ENCODE measurements at regions not wholly inside any gene's neighbourhood (a gene's known extent, or its start where the extent isn't known, plus 50 kb on each side); places are given as distances from the start of the nearest gene placed in this dataset.
"Not testable (repeated sequence)": the region's sequence is repeated elsewhere in the genome, so short reads cannot be mapped to it uniquely, and the experiment has no call there.

DNA sequence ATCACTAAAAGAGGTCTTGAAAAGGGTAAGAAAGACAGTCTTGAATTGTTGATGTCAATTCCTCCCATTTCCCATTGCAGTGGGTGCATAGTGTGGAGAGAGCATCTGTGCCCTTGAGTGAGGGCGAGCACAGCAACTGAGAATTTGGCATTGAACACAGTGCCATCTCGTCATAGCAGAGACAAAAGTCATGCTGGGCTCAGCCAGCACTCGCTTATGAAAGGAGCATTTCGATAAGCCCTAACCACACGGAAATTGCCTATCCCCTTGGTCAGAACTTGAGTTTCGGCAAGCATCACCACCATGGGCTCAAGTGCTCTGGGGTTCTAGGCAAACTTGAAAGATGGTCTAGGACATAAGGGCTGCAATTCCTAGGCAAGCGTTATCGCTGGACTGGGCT, 712.8 kb upstream of the CDH10 start:
- Mint-ChIP-seq H3K27me3 (ENCODE audit: low read depth) (no peaks in the 10 kb centered on the region), H3K4me3 (no peak overlapping the region), H3K36me3 (ENCODE audit: insufficient read depth) (no peaks in the 10 kb centered on the region), H3K4me1 (ENCODE audit: low read depth) (no peaks in the 10 kb centered on the region), H3K9me3 (peaks cover 15% of the 10 kb centered on the region)
- no peak for ATAC-seq
- no peak for DNase-seq

DNA sequence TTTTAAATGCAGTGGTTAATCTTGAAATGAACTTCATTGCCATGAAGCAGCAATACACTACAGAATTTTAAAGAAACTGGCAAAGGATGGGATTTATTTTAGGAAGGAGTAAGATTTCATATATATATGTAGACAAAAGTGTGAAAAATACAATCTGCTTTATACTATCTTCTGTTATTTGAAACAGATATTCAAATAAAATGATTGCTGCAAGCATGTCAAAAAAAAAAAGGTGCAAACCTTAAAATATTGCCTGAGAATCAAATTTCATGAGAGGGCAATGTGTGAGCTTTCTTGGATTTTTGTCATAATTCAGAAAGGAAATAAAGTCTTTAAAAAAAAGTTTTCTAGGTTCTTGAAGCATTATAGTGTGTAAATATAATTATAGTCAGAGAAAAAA, 705.0 kb upstream of the CDH10 start:
- no peaks in the 10 kb centered on the region for H3K36me3 Mint-ChIP-seq (ENCODE audit: insufficient read depth)
- H3K4me1 Mint-ChIP-seq (ENCODE audit: low read depth), result no peaks in the 10 kb centered on the region
- no peak for DNase-seq
- H3K27me3 Mint-ChIP-seq (ENCODE audit: low read depth), result no peaks in the 10 kb centered on the region
- ATAC-seq, result no peak
- H3K4me3 Mint-ChIP-seq, result no peak overlapping the region
- peaks cover 16% of the 10 kb centered on the region for H3K9me3 Mint-ChIP-seq

DNA sequence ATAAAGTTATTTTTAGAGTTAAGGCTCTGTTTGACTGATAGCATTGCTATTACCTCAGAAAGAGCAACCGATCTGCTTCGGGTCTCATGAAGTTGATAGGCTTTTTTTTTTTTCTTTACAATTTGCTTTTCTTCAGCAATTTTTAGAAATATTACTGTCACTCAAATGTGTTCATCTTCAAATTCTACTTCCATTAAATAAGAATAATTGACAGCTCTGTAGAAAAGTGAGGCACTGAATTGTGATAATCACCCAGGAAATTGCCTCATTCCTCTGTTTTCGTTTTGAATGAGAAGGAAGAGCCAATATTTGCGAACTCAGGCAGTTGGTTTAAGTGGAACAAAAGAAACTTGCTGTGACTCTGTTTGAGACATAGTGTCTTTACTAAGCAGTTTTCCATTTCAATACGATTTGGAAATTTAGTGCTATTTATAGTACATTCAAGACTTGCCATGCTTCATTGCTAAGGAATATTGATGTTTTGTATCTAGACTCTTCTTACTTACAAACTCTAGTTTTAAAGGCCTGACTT, 700.5 kb upstream of the CDH10 start:
- H3K4me3 Mint-ChIP-seq, result no peak overlapping the region

DNA sequence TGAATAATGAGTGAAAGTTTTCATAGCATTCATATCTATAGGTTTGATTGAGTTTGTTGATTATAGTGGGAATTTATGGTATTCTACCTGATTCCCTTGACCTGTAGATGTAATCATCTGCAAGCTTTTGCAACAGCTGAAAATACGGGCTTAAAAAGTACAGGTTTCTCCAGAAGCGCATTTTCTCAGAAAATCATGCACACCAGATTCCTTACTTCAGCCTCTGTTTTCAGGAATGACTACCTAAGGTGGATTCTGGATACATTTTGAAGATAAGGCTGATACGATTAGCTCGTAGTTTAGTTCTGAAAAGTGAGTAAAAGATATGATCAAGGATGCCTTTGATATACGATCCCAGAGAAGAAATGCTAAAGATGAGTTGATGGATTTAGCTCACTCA, 694.8 kb upstream of the CDH10 start:
- no peaks in the 10 kb centered on the region for H3K27me3 Mint-ChIP-seq (ENCODE audit: low read depth)
- DNase-seq, result no peak
- peaks cover 18% of the 10 kb centered on the region for H3K9me3 Mint-ChIP-seq
- no peak overlapping the region for H3K4me3 Mint-ChIP-seq
- H3K4me1 Mint-ChIP-seq (ENCODE audit: low read depth), result no peaks in the 10 kb centered on the region
- no peaks in the 10 kb centered on the region for H3K36me3 Mint-ChIP-seq (ENCODE audit: insufficient read depth)
- ATAC-seq, result no peak

More for the DNA sequence above, 700.5 kb upstream of the CDH10 start:
- H3K9me3 Mint-ChIP-seq, result peaks cover 17% of the 10 kb centered on the region
- DNase-seq (no peak), ATAC-seq (no peak)
- H3K36me3 Mint-ChIP-seq (ENCODE audit: insufficient read depth), result no peaks in the 10 kb centered on the region
- no peaks in the 10 kb centered on the region for H3K27me3 Mint-ChIP-seq (ENCODE audit: low read depth)
- no peaks in the 10 kb centered on the region for H3K4me1 Mint-ChIP-seq (ENCODE audit: low read depth)

DNA sequence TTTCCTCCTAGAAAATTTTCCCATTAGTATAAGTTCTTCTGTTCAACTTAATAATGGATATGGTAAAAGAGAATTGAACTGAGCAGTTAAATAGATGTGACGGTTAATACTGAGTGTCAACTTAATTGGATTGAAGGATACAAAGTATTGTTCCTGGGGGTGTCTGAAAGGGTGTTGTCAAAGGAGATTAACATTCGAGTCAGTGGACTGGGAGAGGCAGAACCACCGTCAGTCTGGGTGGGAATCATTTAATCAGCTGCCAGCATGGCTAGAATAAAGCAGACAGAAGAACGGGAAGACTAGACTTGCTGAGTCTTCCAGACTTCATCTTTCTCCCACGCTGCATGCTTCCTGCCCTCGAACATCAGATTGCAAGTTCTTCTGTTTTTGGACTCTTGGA, 689.6 kb upstream of the CDH10 start:
- H3K4me1 Mint-ChIP-seq (ENCODE audit: low read depth), result no peaks in the 10 kb centered on the region
- DNase-seq (no peak), ATAC-seq (no peak)
- H3K9me3 Mint-ChIP-seq, result peaks cover 8% of the 10 kb centered on the region
- H3K36me3 Mint-ChIP-seq (ENCODE audit: insufficient read depth), result no peaks in the 10 kb centered on the region
- no peak overlapping the region for H3K4me3 Mint-ChIP-seq
- H3K27me3 Mint-ChIP-seq (ENCODE audit: low read depth), result no peaks in the 10 kb centered on the region

DNA sequence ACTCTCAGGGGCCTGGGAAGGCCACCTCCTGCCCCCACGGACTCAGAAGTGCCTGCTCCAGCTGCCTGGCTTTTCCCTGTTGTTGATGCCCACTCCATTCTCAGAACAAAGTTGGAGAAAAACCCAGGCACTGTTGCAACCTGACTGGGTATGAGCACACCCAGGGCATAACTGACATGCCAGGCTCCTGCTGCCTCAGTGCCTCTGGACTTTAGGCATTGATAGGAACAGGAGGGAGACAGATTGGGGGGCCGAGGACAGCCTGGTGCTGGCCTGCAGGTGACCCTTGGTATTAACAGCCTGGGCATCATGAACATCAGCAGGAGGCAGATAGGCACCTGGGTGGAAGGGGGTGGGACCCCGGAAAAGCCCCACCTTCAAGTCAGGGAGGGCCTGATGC, 685.9 kb upstream of the CDH10 start:
- H3K36me3 Mint-ChIP-seq (ENCODE audit: insufficient read depth), result no peaks in the 10 kb centered on the region
- H3K4me1 Mint-ChIP-seq (ENCODE audit: low read depth), result no peaks in the 10 kb centered on the region
- peaks cover 7% of the 10 kb centered on the region for H3K9me3 Mint-ChIP-seq
- ATAC-seq (peak in 1 of 2 donors; percentile 10), DNase-seq (no peak)
- no peaks in the 10 kb centered on the region for H3K27me3 Mint-ChIP-seq (ENCODE audit: low read depth)
- H3K4me3 Mint-ChIP-seq, result no peak overlapping the region

DNA sequence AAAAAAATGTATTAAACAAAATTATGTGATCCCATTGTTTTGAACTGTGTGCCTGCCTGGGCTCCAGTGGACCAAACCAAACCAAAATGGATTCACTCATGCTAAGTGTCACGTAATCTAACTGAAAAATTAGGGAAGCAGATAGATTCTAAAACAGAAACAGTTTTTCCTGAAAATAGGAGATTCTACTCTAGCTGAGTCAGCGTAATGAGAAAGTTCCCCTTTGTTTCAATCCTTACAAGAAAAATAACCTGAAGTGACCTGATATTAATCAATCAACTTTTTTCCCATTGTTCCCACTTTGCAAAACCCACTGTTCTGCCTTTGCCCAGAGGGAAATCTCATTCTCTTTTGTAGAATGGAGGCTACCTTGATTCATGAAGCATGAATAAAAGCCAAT, 682.4 kb upstream of the CDH10 start:
- DNase-seq, result no peak
- no peak for ATAC-seq
- Mint-ChIP-seq H3K36me3 (ENCODE audit: insufficient read depth) (no peaks in the 10 kb centered on the region), H3K27me3 (ENCODE audit: low read depth) (no peaks in the 10 kb centered on the region), H3K9me3 (peaks cover 11% of the 10 kb centered on the region), H3K4me1 (ENCODE audit: low read depth) (no peaks in the 10 kb centered on the region), H3K4me3 (no peak overlapping the region)

DNA sequence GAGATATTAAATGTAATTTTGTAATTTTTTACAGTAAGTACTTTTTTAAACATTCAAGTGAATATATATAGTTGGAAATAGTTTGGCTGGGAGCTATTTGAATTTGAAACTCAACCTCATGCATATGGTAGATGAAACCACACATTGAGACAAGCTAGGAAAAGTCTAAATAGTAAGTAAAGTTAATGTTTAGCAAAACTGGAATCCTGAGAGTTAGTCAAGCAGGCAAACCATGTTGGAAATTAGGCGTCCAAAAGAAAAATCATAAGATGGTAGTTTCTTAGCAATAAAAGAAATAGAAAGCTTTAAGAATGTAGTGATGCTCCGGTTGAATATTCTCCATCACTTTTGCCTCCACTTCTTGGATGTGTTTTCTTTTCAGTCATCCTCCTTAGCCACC, 657.1 kb upstream of the CDH10 start:
- Mint-ChIP-seq H3K9me3 (peaks cover 15% of the 10 kb centered on the region), H3K36me3 (ENCODE audit: insufficient read depth) (no peaks in the 10 kb centered on the region), H3K4me1 (ENCODE audit: low read depth) (no peaks in the 10 kb centered on the region), H3K27me3 (ENCODE audit: low read depth) (no peaks in the 10 kb centered on the region), H3K4me3 (no peak overlapping the region)
- ATAC-seq (no peak), DNase-seq (no peak)

DNA sequence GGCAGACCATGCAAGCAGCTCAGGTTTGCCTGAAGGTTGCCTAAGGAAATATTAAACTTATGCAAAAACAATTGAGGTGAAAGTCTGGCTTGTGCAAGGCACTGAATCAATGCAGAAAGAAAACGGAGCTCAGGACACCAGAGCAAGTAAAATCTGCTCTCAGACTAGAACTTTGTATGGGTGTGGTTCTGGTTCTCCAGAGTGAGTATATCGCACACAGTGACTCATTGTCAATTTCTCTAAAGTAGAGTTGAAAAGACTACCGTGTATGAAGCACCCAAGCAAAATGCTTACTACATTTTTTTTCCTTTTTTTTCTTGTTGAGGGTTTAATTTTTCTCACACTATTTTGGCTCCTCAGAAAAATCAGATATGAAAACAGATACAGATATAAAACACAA, 650.3 kb upstream of the CDH10 start:
- DNase-seq (no peak), ATAC-seq (no peak)
- Mint-ChIP-seq H3K4me1 (ENCODE audit: low read depth) (no peaks in the 10 kb centered on the region), H3K27me3 (ENCODE audit: low read depth) (no peaks in the 10 kb centered on the region), H3K9me3 (peaks cover 19% of the 10 kb centered on the region), H3K36me3 (ENCODE audit: insufficient read depth) (no peaks in the 10 kb centered on the region), H3K4me3 (no peak overlapping the region)

DNA sequence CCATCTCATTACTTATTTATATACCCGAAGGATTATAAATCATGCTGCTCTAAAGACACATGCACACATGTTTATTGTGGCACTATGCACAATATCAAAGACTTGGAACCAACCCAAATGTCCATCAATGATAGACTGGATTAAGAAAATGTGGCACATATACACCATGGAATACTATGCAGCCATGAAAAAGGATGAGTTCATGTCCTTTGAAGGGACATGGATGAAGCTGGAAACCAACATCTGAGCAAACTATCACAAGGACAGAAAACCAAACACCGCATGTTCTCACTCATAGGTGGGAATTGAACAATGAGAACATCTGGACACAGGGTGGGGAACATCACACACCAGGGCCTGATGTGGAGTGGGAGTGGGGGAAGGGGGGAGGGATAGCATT, 645.0 kb upstream of the CDH10 start:
- H3K36me3 Mint-ChIP-seq (ENCODE audit: insufficient read depth); H3K4me3 Mint-ChIP-seq; ATAC-seq; H3K4me1 Mint-ChIP-seq (ENCODE audit: low read depth); DNase-seq; H3K27me3 Mint-ChIP-seq (ENCODE audit: low read depth): not testable (repeated sequence)
- peaks cover 11% of the 10 kb centered on the region for H3K9me3 Mint-ChIP-seq

DNA sequence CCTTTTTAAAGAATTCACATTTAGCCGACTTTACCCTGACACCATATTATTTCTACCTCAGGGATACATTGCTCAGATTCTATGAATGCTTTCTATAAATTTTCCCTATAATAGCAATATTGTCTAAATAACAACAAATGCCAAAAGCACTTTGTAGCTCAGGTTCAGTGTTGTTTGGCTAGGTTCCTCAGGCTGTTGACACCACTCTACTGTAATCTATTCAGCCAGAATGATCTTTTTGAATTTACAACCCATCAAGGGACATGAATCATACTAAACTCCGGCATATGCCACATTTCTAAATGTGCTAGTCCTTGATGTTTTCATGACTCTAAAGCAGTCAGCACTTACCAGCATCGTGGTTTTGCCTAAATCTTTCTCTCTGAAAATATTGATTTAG, 641.5 kb upstream of the CDH10 start:
- H3K9me3 Mint-ChIP-seq, result peaks cover 9% of the 10 kb centered on the region
- DNase-seq (no peak), ATAC-seq (no peak)
- no peaks in the 10 kb centered on the region for H3K36me3 Mint-ChIP-seq (ENCODE audit: insufficient read depth)
- no peaks in the 10 kb centered on the region for H3K27me3 Mint-ChIP-seq (ENCODE audit: low read depth)
- H3K4me3 Mint-ChIP-seq, result no peak overlapping the region
- H3K4me1 Mint-ChIP-seq (ENCODE audit: low read depth), result no peaks in the 10 kb centered on the region

DNA sequence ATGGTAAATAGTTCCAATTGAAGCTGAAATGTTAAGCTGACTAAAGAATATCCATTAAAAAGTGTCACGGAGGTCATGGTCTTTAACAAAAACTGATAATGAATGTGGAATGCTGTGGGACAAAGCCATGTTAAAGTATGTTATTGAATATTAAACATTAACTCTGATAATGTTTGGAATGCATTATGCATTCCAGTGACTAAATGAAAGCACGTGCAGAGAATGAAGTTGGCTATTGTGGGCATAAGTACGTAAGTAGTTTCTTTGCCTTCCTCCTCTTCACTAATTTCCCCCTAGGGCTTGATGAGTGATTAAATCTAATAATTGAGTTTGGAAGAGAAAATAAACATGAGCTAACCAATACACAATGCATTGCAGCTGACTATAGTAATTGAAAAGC, 640.4 kb upstream of the CDH10 start:
- H3K36me3 Mint-ChIP-seq (ENCODE audit: insufficient read depth), result no peaks in the 10 kb centered on the region
- DNase-seq (no peak), ATAC-seq (no peak)
- H3K9me3 Mint-ChIP-seq, result peaks cover 9% of the 10 kb centered on the region
- no peak overlapping the region for H3K4me3 Mint-ChIP-seq
- H3K27me3 Mint-ChIP-seq (ENCODE audit: low read depth), result no peaks in the 10 kb centered on the region
- no peaks in the 10 kb centered on the region for H3K4me1 Mint-ChIP-seq (ENCODE audit: low read depth)

DNA sequence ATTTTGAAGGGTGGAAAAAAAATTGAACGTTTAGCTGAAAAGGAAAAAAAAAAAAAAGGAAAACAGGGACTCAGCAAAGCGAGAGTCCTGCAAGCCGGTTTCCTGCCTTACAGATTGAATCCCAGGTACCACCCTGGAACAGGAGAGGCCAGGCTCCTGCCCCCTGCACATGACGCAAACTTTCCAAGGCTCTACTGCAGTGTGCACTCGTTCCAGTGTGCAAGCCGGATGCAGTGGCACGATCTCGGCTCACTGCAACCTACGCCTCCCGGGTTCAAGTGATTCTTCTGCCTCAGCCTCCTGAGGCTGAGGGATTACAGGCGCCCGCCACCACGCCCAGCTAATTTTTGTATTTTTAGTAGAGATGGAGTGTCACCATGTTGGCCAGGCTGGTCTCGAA, 618.7 kb upstream of the CDH10 start:
- not testable (repeated sequence) for H3K4me1 Mint-ChIP-seq (ENCODE audit: low read depth); DNase-seq; ATAC-seq; H3K36me3 Mint-ChIP-seq (ENCODE audit: insufficient read depth); H3K4me3 Mint-ChIP-seq; H3K27me3 Mint-ChIP-seq (ENCODE audit: low read depth)
- peaks cover 22% of the 10 kb centered on the region for H3K9me3 Mint-ChIP-seq

DNA sequence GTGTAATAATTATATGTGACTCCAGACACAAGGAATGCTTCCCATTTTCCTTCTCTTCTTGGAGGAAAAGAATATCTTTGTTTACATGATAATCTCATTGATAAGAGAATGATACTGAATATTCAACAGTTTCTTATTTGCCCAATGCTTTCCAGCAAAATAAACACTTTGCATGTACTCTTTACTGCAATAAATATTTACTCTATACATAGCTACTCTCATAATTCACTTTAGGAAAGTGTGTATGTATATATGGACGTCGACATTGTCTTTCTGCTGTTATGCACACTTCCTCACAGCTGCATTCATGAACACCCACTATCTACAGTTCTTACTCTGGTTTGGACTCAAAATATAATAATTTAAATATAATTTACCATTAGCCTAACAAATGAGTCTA, 617.4 kb upstream of the CDH10 start:
- no peak overlapping the region for H3K4me3 Mint-ChIP-seq
- peaks cover 22% of the 10 kb centered on the region for H3K9me3 Mint-ChIP-seq
- DNase-seq, result no peak
- H3K36me3 Mint-ChIP-seq (ENCODE audit: insufficient read depth), result no peaks in the 10 kb centered on the region
- H3K27me3 Mint-ChIP-seq (ENCODE audit: low read depth), result no peaks in the 10 kb centered on the region
- no peak for ATAC-seq
- H3K4me1 Mint-ChIP-seq (ENCODE audit: low read depth), result no peaks in the 10 kb centered on the region

DNA sequence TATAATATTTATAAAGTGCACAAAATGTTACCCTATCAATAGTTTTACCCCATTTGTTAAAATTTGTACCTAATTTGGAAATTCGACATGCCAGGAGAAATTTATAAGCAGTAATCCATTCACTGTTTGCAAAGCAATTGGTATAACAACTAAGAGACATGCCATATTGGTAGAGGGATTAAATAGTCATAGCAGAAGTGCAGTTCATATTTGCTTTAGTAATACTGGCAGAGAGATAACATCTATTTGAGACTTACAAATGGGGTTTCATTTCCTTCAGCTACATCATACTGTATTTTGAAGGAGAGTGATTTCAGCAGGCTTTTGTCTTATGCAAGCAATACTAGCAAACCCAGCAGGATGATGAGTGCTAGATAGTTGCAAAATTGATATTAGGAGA, 610.4 kb upstream of the CDH10 start:
- no peaks in the 10 kb centered on the region for H3K36me3 Mint-ChIP-seq (ENCODE audit: insufficient read depth)
- no peaks in the 10 kb centered on the region for H3K27me3 Mint-ChIP-seq (ENCODE audit: low read depth)
- no peaks in the 10 kb centered on the region for H3K4me1 Mint-ChIP-seq (ENCODE audit: low read depth)
- DNase-seq (no peak), ATAC-seq (no peak)
- H3K4me3 Mint-ChIP-seq, result no peak overlapping the region
- H3K9me3 Mint-ChIP-seq, result peaks cover 21% of the 10 kb centered on the region

DNA sequence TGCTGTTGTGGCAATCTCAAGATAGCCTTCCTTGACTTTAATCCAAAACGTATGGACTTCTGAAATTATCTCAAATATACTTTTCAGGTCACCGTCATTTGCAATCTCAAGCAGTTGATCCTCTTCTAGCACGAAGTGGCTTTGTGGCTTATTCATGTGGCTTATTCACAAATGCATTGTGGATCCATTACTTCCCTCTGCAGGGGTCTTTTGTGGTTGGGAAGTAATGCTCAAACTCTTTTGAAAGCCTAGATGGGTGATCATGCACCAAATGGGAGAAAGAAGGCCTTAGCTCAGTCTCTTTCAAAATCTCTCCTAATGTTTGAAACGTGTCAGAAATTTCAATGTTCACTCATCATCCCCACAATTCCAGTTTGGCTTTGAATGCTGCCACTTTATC, 597.2 kb upstream of the CDH10 start:
- DNase-seq (no peak), ATAC-seq (no peak)
- peaks cover 11% of the 10 kb centered on the region for H3K9me3 Mint-ChIP-seq
- H3K36me3 Mint-ChIP-seq (ENCODE audit: insufficient read depth), result no peaks in the 10 kb centered on the region
- no peak overlapping the region for H3K4me3 Mint-ChIP-seq
- H3K27me3 Mint-ChIP-seq (ENCODE audit: low read depth), result no peaks in the 10 kb centered on the region
- H3K4me1 Mint-ChIP-seq (ENCODE audit: low read depth), result no peaks in the 10 kb centered on the region
